PC-9 (cell line): ENCODE measurements at regions not wholly inside any gene's neighbourhood (a gene's known extent, or its start where the extent isn't known, plus 50 kb on each side); places are given as distances from the start of the nearest gene placed in this dataset.

Source experiments
- CTCF ChIP-seq: fragments of 200-600 bp; sonication (generic); conservative IDR thresholded peaks from 2 replicates; pipeline ENCODE4 v1.6.1; 2017; ENCODE audit warnings: mixed run types, antibody characterized with exemption, mild to moderate bottlenecking, moderate library complexity
- EZH2 ChIP-seq: fragments of 200-600 bp; sonication (generic); IDR thresholded peaks from 2 replicates; pipeline ENCODE4 v1.8.0; 2017; ENCODE audit warnings: antibody characterized with exemption, low read depth

- TF ChIP-seq CTCF (no peak), EZH2 (no peak)
Observed at GRCh38 chr3:143215059-143215458, 95.5 kb downstream of the CHST2 start.
